CMK (cell line): ENCODE measurements at regions not wholly inside any gene's neighbourhood (a gene's known extent, or its start where the extent isn't known, plus 50 kb on each side); places are given as distances from the start of the nearest gene placed in this dataset.

Experiments
- DNase-seq: peaks from one replicate; pipeline ENCODE4 v3.0.0-alpha.2; 2010; ENCODE audit warnings: low read depth

DNA sequence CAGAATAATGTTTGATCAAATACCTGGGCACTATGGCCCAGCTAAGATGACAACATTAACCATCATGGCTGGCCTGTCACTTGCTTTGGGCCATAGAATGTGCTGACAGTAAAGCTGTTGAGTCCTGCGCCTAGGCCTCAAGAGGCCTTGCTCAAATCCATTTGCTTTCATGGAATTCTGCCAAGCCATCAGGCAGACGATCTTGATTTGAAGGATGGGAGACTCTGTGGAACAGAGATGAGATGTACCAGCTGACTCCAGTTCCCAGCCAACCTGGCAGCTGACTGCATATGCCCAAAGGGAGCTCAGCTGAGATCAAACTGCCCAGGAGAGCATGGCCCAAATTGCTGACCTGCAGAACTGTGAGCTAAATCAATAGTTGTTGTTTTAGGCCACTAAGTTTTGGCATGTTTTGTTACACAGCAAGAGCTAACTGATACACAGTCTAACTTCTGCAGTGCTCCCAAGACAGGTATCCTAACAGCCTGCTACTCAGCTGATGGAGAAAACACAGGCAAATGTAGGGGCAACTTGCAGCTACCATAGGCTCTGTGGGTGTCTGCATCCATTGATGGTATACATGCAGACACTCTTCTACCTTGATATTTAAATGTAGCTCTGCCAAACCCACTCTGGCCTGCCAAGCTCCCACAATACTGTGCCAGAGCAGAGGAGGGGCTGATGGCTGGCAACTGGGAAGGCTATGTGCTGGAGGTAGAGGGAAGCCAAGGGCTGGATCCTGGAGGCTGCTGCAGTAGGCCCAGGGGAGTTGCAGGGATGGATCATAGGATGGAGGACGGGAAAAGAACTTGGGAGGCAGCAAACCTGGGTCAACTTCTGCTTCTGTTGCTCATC is 55.2 kb upstream of the RNF24 start:
- no peak for DNase-seq

GRCh38 chr20:4069751-4070150 is 54.4 kb upstream of the RNF24 start:
- no peak for DNase-seq

DNA sequence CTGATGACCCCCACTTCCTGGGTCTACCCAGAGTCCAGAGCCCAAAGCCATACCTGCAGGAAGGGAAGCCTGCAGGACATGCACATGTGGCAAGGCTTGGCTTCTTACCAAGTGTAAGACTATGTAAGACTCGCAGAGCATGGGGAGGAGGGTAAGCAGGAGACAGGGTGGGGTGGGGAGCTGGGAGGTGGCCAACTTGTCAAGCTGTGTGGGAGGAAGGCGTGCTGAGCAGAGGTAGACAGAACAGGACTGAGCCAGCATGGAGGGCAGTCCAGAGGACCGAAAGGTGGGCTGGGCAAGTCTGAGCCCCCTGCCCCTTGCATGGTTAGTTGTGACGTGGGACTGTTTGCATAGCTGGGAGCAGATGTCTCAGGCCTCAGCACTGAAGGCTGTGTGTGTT is 53.4 kb upstream of the RNF24 start:
- DNase-seq = no peak

DNA sequence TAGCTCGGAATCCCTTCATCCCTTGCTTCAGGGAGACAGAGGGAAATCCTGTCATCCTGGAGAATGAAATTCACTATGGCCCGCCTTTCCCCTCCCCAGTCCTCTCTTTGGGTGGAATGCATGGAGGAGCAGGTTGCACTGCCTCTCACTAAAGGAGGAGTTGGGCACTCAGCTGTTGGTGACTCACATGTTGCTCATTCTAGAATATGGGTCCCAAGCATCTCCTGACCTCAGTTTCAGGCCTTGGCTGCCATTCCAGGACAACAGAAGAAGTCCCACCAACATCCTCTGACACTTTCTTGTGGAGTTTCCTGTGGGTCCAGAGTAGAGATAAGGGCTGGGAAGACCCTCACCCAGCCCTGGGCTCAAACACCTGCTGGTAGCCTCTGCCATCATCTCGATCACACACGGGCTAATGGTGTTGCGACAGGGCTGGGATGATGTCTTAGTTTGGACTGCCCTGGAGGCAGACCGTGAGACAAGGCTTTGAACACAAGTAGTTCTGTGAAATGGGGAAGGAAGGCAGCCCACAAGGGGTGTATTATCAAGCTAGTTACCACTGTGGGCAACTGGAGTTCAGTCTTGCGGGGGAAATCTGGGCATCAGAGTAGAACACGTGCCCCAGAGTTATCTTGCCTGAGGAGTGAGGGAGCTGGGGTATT is 52.4 kb upstream of the RNF24 start:
- DNase-seq = no peak

GRCh38 chr20:4066551-4066950 is 51.2 kb upstream of the RNF24 start:
- no peak for DNase-seq

- no peak for DNase-seq
Measured at GRCh38 chr20:4065391-4065844, 50.1 kb upstream of the RNF24 start.
